ENCODE measurements at regions not wholly inside any gene's neighbourhood (a gene's known extent, or its start where the extent isn't known, plus 50 kb on each side); places are given as distances from the start of the nearest gene placed in this dataset.

GRCh38 chr15:94777037-94777436 lies 545.7 kb downstream of the MCTP2 start:
- TF ChIP-seq CTCF (conservative IDR thresholded peaks at IDR 0.05; ENCODE audit: low read depth, low read length) (no peak), EZH2 (IDR thresholded peaks at IDR 0.05; ENCODE audit: borderline replicate concordance, low read depth, low read length, poor library complexity, severe bottlenecking) (no peak)
